Endothelial cell of umbilical vein (primary cell): ENCODE measurements at regions not wholly inside any gene's neighbourhood (a gene's known extent, or its start where the extent isn't known, plus 50 kb on each side); places are given as distances from the start of the nearest gene placed in this dataset.

Experiments used
- BruUV-seq: library from RNA; stranded (reverse); fragments of 400-500 nt; replicated peaks from 2 replicates; lab custom pipeline; 2021; lab: Mats Ljungman, UMichigan
- CTCF ChIA-PET: fragments of 300-600, 350-600 bp; sonication (Branson Sonifier 250); formaldehyde crosslinking; loops from one replicate; lab custom pipeline; 2021; ENCODE audit warnings: antibody characterized with exemption, inconsistent platforms; lab: Charles Lee
- POLR2A ChIA-PET: fragments of 300-600, 350-600 bp; sonication (Branson Sonifier 250); formaldehyde crosslinking; loops from one replicate; lab custom pipeline; 2021; ENCODE audit warnings: antibody characterized with exemption, inconsistent platforms; lab: Charles Lee
- DNase-seq: peaks from one replicate; pipeline ENCODE4 v3.0.0-alpha.2; 2011; ENCODE audit warnings: low read depth, low spot score
- FAIRE-seq: peaks from 2 replicates; lab custom pipeline; 2011; peaks lifted over from hg19 to GRCh38; lab: Jason Lieb, UNC
- H2AFZ ChIP-seq: 2 replicates; pipeline ENCODE4 v1.6.0; 2012; ENCODE audit warnings: low read depth, low read length, control low read depth, inconsistent platforms
- H3K27ac ChIP-seq: 2 replicates; pipeline ENCODE4 v1.5.1; 2011; ENCODE audit warnings: low read depth, mild to moderate bottlenecking, control low read depth, low read length, moderate library complexity; ENCODE audit not compliant: insufficient read depth
- H3K27me3 ChIP-seq, 2 experiments: 2 replicates each; pipeline versions ENCODE4 v1.6.0 to v1.6.1; 2011; ENCODE audit warnings: low read length in 2 of 2, mixed read lengths in 1 of 2; ENCODE audit not compliant: control insufficient read depth in 2 of 2, insufficient read depth in 2 of 2
- H3K36me3 ChIP-seq, 2 experiments: 2 replicates in 1 of 2; 3 replicates in 1 of 2; pipeline ENCODE4 v1.5.1; 2011; ENCODE audit warnings: low read length in 2 of 2, mild to moderate bottlenecking in 1 of 2, moderate library complexity in 1 of 2; ENCODE audit not compliant: control insufficient read depth in 2 of 2, insufficient read depth in 2 of 2; ENCODE audit errors: extremely low read depth in 1 of 2
- H3K4me1 ChIP-seq: 3 replicates; pipeline ENCODE4 v1.5.1; 2011; ENCODE audit warnings: mild to moderate bottlenecking, low read length; ENCODE audit not compliant: control insufficient read depth, insufficient read depth; ENCODE audit errors: extremely low read depth
- H3K4me2 ChIP-seq: 2 replicates; pipeline ENCODE4 v1.6.1; 2011; ENCODE audit warnings: low read length, control low read depth, mixed read lengths; ENCODE audit not compliant: insufficient read depth
- H3K4me3 ChIP-seq, 3 experiments: fragments of 200-600 bp in 1 of 3; sonication (generic), shearing (Covaris generic) in 1 of 3; replicated peaks in 1 of 3; 2 replicates each; pipeline ENCODE4 v1.5.1; 2011 to 2016; ENCODE audit warnings: control low read depth in 3 of 3, low read length in 3 of 3, mild to moderate bottlenecking in 2 of 3, inconsistent platforms in 1 of 3, low read depth in 1 of 3, moderate library complexity in 1 of 3; ENCODE audit not compliant: insufficient read depth in 1 of 3
- H3K79me2 ChIP-seq: 2 replicates; pipeline ENCODE4 v1.6.0; 2012; ENCODE audit warnings: low read length, inconsistent platforms; ENCODE audit not compliant: control insufficient read depth, insufficient read depth
- H3K9ac ChIP-seq: replicated peaks from 2 replicates; pipeline ENCODE3; 2011; ENCODE audit warnings: low read length, control low read depth; ENCODE audit not compliant: insufficient read depth; ENCODE audit errors: extremely low read depth
- H3K9me1 ChIP-seq: replicated peaks from 3 replicates; pipeline ENCODE4 v1.6.0; 2011; ENCODE audit warnings: mild to moderate bottlenecking, low read length; ENCODE audit not compliant: control insufficient read depth, insufficient read depth; ENCODE audit errors: extremely low read depth
- H3K9me3 ChIP-seq: replicated peaks from 2 replicates; pipeline ENCODE4 v1.5.1; 2012; ENCODE audit warnings: low read length, inconsistent platforms; ENCODE audit not compliant: control insufficient read depth, insufficient read depth
- H4K20me1 ChIP-seq: replicated peaks from 2 replicates; pipeline ENCODE3; 2011; ENCODE audit warnings: mild to moderate bottlenecking, low read length; ENCODE audit not compliant: control insufficient read depth, insufficient read depth; ENCODE audit errors: extremely low read depth
- EZH2 ChIP-seq: IDR thresholded peaks from 2 replicates; pipeline ENCODE4 v1.6.1; 2012; ENCODE audit warnings: borderline replicate concordance, low read depth, mild to moderate bottlenecking, moderate library complexity, low read length, inconsistent platforms; ENCODE audit not compliant: severe bottlenecking
- FOS ChIP-seq: IDR thresholded peaks from 2 replicates; pipeline ENCODE4 v1.6.1; 2011; ENCODE audit warnings: mild to moderate bottlenecking, low read length, moderate library complexity, borderline replicate concordance; ENCODE audit not compliant: insufficient read depth
- GATA2 ChIP-seq: IDR thresholded peaks from 2 replicates; pipeline ENCODE4 v1.7.0; 2011; ENCODE audit warnings: low read depth, mild to moderate bottlenecking, moderate library complexity, mixed read lengths, low read length; ENCODE audit not compliant: insufficient read length, insufficient read depth
- JUN ChIP-seq: IDR thresholded peaks from 2 replicates; pipeline ENCODE4 v1.6.1; 2011; ENCODE audit warnings: borderline replicate concordance, low read depth; ENCODE audit not compliant: insufficient read length, insufficient read depth
- MYC ChIP-seq: IDR thresholded peaks from one replicate; pipeline ENCODE4 v1.6.1; 2011; ENCODE audit warnings: mild to moderate bottlenecking, low read depth, low read length
- POLR2A ChIP-seq: IDR thresholded peaks from 2 replicates; pipeline ENCODE4 v1.6.1; 2012; ENCODE audit warnings: low read depth, mild to moderate bottlenecking, control low read depth, low read length
- POLR2AphosphoS5 ChIP-seq: IDR thresholded peaks from 2 replicates; pipeline ENCODE4 v1.6.1; 2012; ENCODE audit warnings: low read depth, mild to moderate bottlenecking, control low read depth, low read length, moderate library complexity; ENCODE audit not compliant: insufficient read depth
- dilution Hi-C: fragments of 300-500 bp; cut with MboI; formaldehyde crosslinking; loops from one replicate; pipeline ENCODE4 v1.15.0; 2019; ENCODE audit warnings: low sequenced_read_pairs; ENCODE audit not compliant: extremely low pct_ligation_motif_present
- intact Hi-C: fragments of 100-400 bp; cut with micrococcal nuclease; formaldehyde crosslinking; loops from one replicate; pipeline ENCODE4 v1.10.0; 2022
- TF ChIP-seq, protein P1 (sequence below): IDR thresholded peaks from 2 replicates; pipeline ENCODE4 v1.6.1; 2011; ENCODE audit not compliant: insufficient read depth, insufficient read length
- TF ChIP-seq, protein P2 (sequence below), 2 donors: IDR thresholded peaks; 1 replicate in 1 of 2; 2 replicates in 1 of 2; pipeline ENCODE4 v1.5.1; 2011; ENCODE audit warnings: low read length in 2 of 2, mild to moderate bottlenecking in 2 of 2, moderate library complexity in 2 of 2, control low read depth in 1 of 2, inconsistent platforms in 1 of 2, low read depth in 1 of 2; ENCODE audit not compliant: insufficient read depth in 1 of 2; ENCODE audit errors: extremely low read depth in 1 of 2

DNA sequence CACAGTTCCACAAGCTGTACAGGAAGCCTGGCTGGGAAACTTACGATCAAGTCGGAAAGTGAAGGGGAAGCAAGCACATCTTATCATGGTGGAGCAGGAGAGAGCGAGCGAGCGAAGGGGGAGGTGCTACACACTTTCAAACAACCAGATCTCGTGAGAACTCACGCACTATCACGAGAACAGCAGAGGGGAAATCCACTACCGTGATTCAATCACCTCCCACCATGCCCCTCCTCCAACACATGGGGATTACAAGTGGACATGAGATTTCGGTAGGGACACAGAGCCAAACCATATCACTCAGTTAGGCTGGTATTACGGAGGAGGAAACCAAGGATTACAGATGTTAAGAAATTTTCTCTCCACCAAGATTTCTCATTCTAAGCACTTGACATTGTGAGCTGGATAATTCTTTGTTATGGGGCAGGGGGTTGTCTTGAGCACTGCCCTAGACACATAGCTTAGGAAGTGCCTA lies 262.0 kb upstream of the G2E3 start:
- Histone ChIP-seq H4K20me1 (no peaks in the 10 kb centered on the region), H3K4me2 (no peak overlapping the region), H3K27me3 (peaks cover 0 to 3% of the 10 kb centered on the region in 2 experiments), H3K79me2 (no peaks in the 10 kb centered on the region), H3K9ac (no peak overlapping the region), H3K4me3 (no peak overlapping the region), H3K9me1 (no peaks in the 10 kb centered on the region), H3K27ac (no peak overlapping the region), H3K36me3 (no peaks in the 10 kb centered on the region), H3K4me1 (no peaks in the 10 kb centered on the region), H2AFZ (no peak overlapping the region), H3K9me3 (no peaks in the 10 kb centered on the region)
- DNase-seq (no peak), FAIRE-seq (no peak)
- ChIA-PET POLR2A (no interaction called here), CTCF (interaction anchor here (1.4 to 1.8 kb wide), 2 partner anchors 13 to 26 kb away, joined by 3 to 9 read pairs; no protein-coding TSS in a partner anchor)
- TF ChIP-seq EZH2 (no peak), FOS (no peak), POLR2A (no peak), MYC (no peak), POLR2AphosphoS5 (no peak), GATA2 (no peak), JUN (no peak)
- TF ChIP-seq, protein P1, sequence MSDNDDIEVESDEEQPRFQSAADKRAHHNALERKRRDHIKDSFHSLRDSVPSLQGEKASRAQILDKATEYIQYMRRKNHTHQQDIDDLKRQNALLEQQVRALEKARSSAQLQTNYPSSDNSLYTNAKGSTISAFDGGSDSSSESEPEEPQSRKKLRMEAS: no peak
- TF ChIP-seq, protein P2, sequence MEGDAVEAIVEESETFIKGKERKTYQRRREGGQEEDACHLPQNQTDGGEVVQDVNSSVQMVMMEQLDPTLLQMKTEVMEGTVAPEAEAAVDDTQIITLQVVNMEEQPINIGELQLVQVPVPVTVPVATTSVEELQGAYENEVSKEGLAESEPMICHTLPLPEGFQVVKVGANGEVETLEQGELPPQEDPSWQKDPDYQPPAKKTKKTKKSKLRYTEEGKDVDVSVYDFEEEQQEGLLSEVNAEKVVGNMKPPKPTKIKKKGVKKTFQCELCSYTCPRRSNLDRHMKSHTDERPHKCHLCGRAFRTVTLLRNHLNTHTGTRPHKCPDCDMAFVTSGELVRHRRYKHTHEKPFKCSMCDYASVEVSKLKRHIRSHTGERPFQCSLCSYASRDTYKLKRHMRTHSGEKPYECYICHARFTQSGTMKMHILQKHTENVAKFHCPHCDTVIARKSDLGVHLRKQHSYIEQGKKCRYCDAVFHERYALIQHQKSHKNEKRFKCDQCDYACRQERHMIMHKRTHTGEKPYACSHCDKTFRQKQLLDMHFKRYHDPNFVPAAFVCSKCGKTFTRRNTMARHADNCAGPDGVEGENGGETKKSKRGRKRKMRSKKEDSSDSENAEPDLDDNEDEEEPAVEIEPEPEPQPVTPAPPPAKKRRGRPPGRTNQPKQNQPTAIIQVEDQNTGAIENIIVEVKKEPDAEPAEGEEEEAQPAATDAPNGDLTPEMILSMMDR (IDR thresholded peaks at IDR 0.05; ENCODE audit: extremely low read depth in 1 of 2, insufficient read depth in 1 of 2, low read depth in 1 of 2, low read length in 2 of 2): no peak
- intact Hi-C loops (no loop called here), dilution Hi-C loops (no loop called here)
- BruUV-seq: no TSS peak
